Endothelial cell of umbilical vein (primary cell): ENCODE measurements at regions not wholly inside any gene's neighbourhood (a gene's known extent, or its start where the extent isn't known, plus 50 kb on each side); places are given as distances from the start of the nearest gene placed in this dataset.

Experiments
- BruUV-seq: library from RNA; stranded (reverse); fragments of 400-500 nt; replicated peaks from 2 replicates; lab custom pipeline; 2021; lab: Mats Ljungman, UMichigan
- CTCF ChIA-PET: fragments of 300-600, 350-600 bp; sonication (Branson Sonifier 250); formaldehyde crosslinking; loops from one replicate; lab custom pipeline; 2021; ENCODE audit warnings: antibody characterized with exemption, inconsistent platforms; lab: Charles Lee
- POLR2A ChIA-PET: fragments of 300-600, 350-600 bp; sonication (Branson Sonifier 250); formaldehyde crosslinking; loops from one replicate; lab custom pipeline; 2021; ENCODE audit warnings: antibody characterized with exemption, inconsistent platforms; lab: Charles Lee
- DNase-seq: peaks from one replicate; pipeline ENCODE4 v3.0.0-alpha.2; 2011; ENCODE audit warnings: low read depth, low spot score
- FAIRE-seq: peaks from 2 replicates; lab custom pipeline; 2011; peaks lifted over from hg19 to GRCh38; lab: Jason Lieb, UNC
- H2AFZ ChIP-seq: 2 replicates; pipeline ENCODE4 v1.6.0; 2012; ENCODE audit warnings: low read depth, low read length, control low read depth, inconsistent platforms
- H3K27ac ChIP-seq: 2 replicates; pipeline ENCODE4 v1.5.1; 2011; ENCODE audit warnings: low read depth, mild to moderate bottlenecking, control low read depth, low read length, moderate library complexity; ENCODE audit not compliant: insufficient read depth
- H3K27me3 ChIP-seq, 2 experiments: 2 replicates each; pipeline versions ENCODE4 v1.6.0 to v1.6.1; 2011; ENCODE audit warnings: low read length in 2 of 2, mixed read lengths in 1 of 2; ENCODE audit not compliant: control insufficient read depth in 2 of 2, insufficient read depth in 2 of 2
- H3K36me3 ChIP-seq, 2 experiments: 2 replicates in 1 of 2; 3 replicates in 1 of 2; pipeline ENCODE4 v1.5.1; 2011; ENCODE audit warnings: low read length in 2 of 2, mild to moderate bottlenecking in 1 of 2, moderate library complexity in 1 of 2; ENCODE audit not compliant: control insufficient read depth in 2 of 2, insufficient read depth in 2 of 2; ENCODE audit errors: extremely low read depth in 1 of 2
- H3K4me1 ChIP-seq: 3 replicates; pipeline ENCODE4 v1.5.1; 2011; ENCODE audit warnings: mild to moderate bottlenecking, low read length; ENCODE audit not compliant: control insufficient read depth, insufficient read depth; ENCODE audit errors: extremely low read depth
- H3K4me2 ChIP-seq: 2 replicates; pipeline ENCODE4 v1.6.1; 2011; ENCODE audit warnings: low read length, control low read depth, mixed read lengths; ENCODE audit not compliant: insufficient read depth
- H3K4me3 ChIP-seq, 3 experiments: fragments of 200-600 bp in 1 of 3; sonication (generic), shearing (Covaris generic) in 1 of 3; replicated peaks in 1 of 3; 2 replicates each; pipeline ENCODE4 v1.5.1; 2011 to 2016; ENCODE audit warnings: control low read depth in 3 of 3, low read length in 3 of 3, mild to moderate bottlenecking in 2 of 3, inconsistent platforms in 1 of 3, low read depth in 1 of 3, moderate library complexity in 1 of 3; ENCODE audit not compliant: insufficient read depth in 1 of 3
- H3K79me2 ChIP-seq: 2 replicates; pipeline ENCODE4 v1.6.0; 2012; ENCODE audit warnings: low read length, inconsistent platforms; ENCODE audit not compliant: control insufficient read depth, insufficient read depth
- H3K9ac ChIP-seq: replicated peaks from 2 replicates; pipeline ENCODE3; 2011; ENCODE audit warnings: low read length, control low read depth; ENCODE audit not compliant: insufficient read depth; ENCODE audit errors: extremely low read depth
- H3K9me1 ChIP-seq: replicated peaks from 3 replicates; pipeline ENCODE4 v1.6.0; 2011; ENCODE audit warnings: mild to moderate bottlenecking, low read length; ENCODE audit not compliant: control insufficient read depth, insufficient read depth; ENCODE audit errors: extremely low read depth
- H3K9me3 ChIP-seq: replicated peaks from 2 replicates; pipeline ENCODE4 v1.5.1; 2012; ENCODE audit warnings: low read length, inconsistent platforms; ENCODE audit not compliant: control insufficient read depth, insufficient read depth
- H4K20me1 ChIP-seq: replicated peaks from 2 replicates; pipeline ENCODE3; 2011; ENCODE audit warnings: mild to moderate bottlenecking, low read length; ENCODE audit not compliant: control insufficient read depth, insufficient read depth; ENCODE audit errors: extremely low read depth
- CTCF ChIP-seq, 2 donors: IDR thresholded peaks; 1 replicate in 1 of 2; 2 replicates in 1 of 2; pipeline ENCODE4 v1.5.1; 2011; ENCODE audit warnings: low read length in 2 of 2, mild to moderate bottlenecking in 2 of 2, moderate library complexity in 2 of 2, control low read depth in 1 of 2, inconsistent platforms in 1 of 2, low read depth in 1 of 2; ENCODE audit not compliant: insufficient read depth in 1 of 2; ENCODE audit errors: extremely low read depth in 1 of 2
- EZH2 ChIP-seq: IDR thresholded peaks from 2 replicates; pipeline ENCODE4 v1.6.1; 2012; ENCODE audit warnings: borderline replicate concordance, low read depth, mild to moderate bottlenecking, moderate library complexity, low read length, inconsistent platforms; ENCODE audit not compliant: severe bottlenecking
- FOS ChIP-seq: IDR thresholded peaks from 2 replicates; pipeline ENCODE4 v1.6.1; 2011; ENCODE audit warnings: mild to moderate bottlenecking, low read length, moderate library complexity, borderline replicate concordance; ENCODE audit not compliant: insufficient read depth
- GATA2 ChIP-seq: IDR thresholded peaks from 2 replicates; pipeline ENCODE4 v1.7.0; 2011; ENCODE audit warnings: low read depth, mild to moderate bottlenecking, moderate library complexity, mixed read lengths, low read length; ENCODE audit not compliant: insufficient read length, insufficient read depth
- JUN ChIP-seq: IDR thresholded peaks from 2 replicates; pipeline ENCODE4 v1.6.1; 2011; ENCODE audit warnings: borderline replicate concordance, low read depth; ENCODE audit not compliant: insufficient read length, insufficient read depth
- MAX ChIP-seq: IDR thresholded peaks from 2 replicates; pipeline ENCODE4 v1.6.1; 2011; ENCODE audit not compliant: insufficient read depth, insufficient read length
- MYC ChIP-seq: IDR thresholded peaks from one replicate; pipeline ENCODE4 v1.6.1; 2011; ENCODE audit warnings: mild to moderate bottlenecking, low read depth, low read length
- POLR2A ChIP-seq: IDR thresholded peaks from 2 replicates; pipeline ENCODE4 v1.6.1; 2012; ENCODE audit warnings: low read depth, mild to moderate bottlenecking, control low read depth, low read length
- POLR2AphosphoS5 ChIP-seq: IDR thresholded peaks from 2 replicates; pipeline ENCODE4 v1.6.1; 2012; ENCODE audit warnings: low read depth, mild to moderate bottlenecking, control low read depth, low read length, moderate library complexity; ENCODE audit not compliant: insufficient read depth
- dilution Hi-C: fragments of 300-500 bp; cut with MboI; formaldehyde crosslinking; loops from one replicate; pipeline ENCODE4 v1.15.0; 2019; ENCODE audit warnings: low sequenced_read_pairs; ENCODE audit not compliant: extremely low pct_ligation_motif_present
- intact Hi-C: fragments of 100-400 bp; cut with micrococcal nuclease; formaldehyde crosslinking; loops from one replicate; pipeline ENCODE4 v1.10.0; 2022

- intact Hi-C loops (no loop called here), dilution Hi-C loops (no loop called here)
- no peak overlapping the region for H3K9ac ChIP-seq
- no peaks in the 10 kb centered on the region for H3K27me3 ChIP-seq
- H3K36me3 ChIP-seq: no peaks in the 10 kb centered on the region
- DNase-seq (no peak), FAIRE-seq (no peak)
- CTCF ChIA-PET: no interaction called here
- H2AFZ ChIP-seq: no peak overlapping the region
- H3K4me2 ChIP-seq: no peak overlapping the region
- H3K4me1 ChIP-seq: no peaks in the 10 kb centered on the region
- H3K9me3 ChIP-seq: no peaks in the 10 kb centered on the region
- no TSS peak for BruUV-seq
- H3K79me2 ChIP-seq: no peaks in the 10 kb centered on the region
- no peak overlapping the region for H3K4me3 ChIP-seq
- H4K20me1 ChIP-seq: no peaks in the 10 kb centered on the region
- TF ChIP-seq MYC (no peak), FOS (no peak), POLR2A (no peak), MAX (no peak), POLR2AphosphoS5 (no peak), GATA2 (no peak), JUN (no peak), CTCF (IDR thresholded peaks at IDR 0.05; ENCODE audit: extremely low read depth in 1 of 2, insufficient read depth in 1 of 2, low read depth in 1 of 2, low read length in 2 of 2) (no peak), EZH2 (no peak)
- no peak overlapping the region for H3K27ac ChIP-seq
- POLR2A ChIA-PET: no interaction called here
- H3K9me1 ChIP-seq: no peaks in the 10 kb centered on the region
Measured at GRCh38 chr20:52448513-52449232, 257.1 kb upstream of the ZFP64 start.
